K562 (cell line): ENCODE measurements at regions not wholly inside any gene's neighbourhood (a gene's known extent, or its start where the extent isn't known, plus 50 kb on each side); places are given as distances from the start of the nearest gene placed in this dataset.

Experiments
- ATAC-seq: fragments of 200-7000 bp; cut with Tn5 transposase; 3 replicates; pipeline ENCODE4 v1.9.1; 2020; ENCODE audit warnings: moderate library complexity
- BruUV-seq: library from RNA; stranded (reverse); fragments of 400-500 nt; replicated peaks from 2 replicates; lab custom pipeline; 2021; lab: Mats Ljungman, UMichigan
- CTCF ChIA-PET: fragments of 300-600 bp; formaldehyde crosslinking; extraction: SDS; loops from one replicate; lab custom pipeline; 2021; ENCODE audit warnings: low intra/inter-chr PET ratio; lab: Yijun Ruan, JAX
- POLR2A ChIA-PET: fragments of 300-600, 350-650 bp; sonication (Branson Sonifier 250); formaldehyde crosslinking; extraction: SDS; loops from one replicate; lab custom pipeline; 2021; ENCODE audit warnings: antibody characterized with exemption, inconsistent platforms; lab: Yijun Ruan, JAX
- DNase-seq, 4 experiments: peaks; one replicate each; pipeline versions ENCODE4 v3.0.0 to v3.0.0-alpha.2; 2011 to 2018; ENCODE audit warnings: low spot score in 3 of 4, mixed read lengths in 3 of 4; ENCODE audit errors: extremely low read depth in 1 of 4
- FAIRE-seq: peaks from 2 replicates; lab custom pipeline; 2011; peaks lifted over from hg19 to GRCh38; lab: Jason Lieb, UNC
- H2AFZ ChIP-seq: 2 replicates; pipeline ENCODE4 v1.6.0; 2011; ENCODE audit warnings: low read depth, low read length, control low read depth, inconsistent platforms
- H3K27ac ChIP-seq: fragments of 200-600 bp; 3 replicates; pipeline ENCODE4 v1.8.0; 2011; ENCODE audit warnings: low read depth, mild to moderate bottlenecking, control low read depth, inconsistent platforms, low read length, moderate library complexity, mixed read lengths; ENCODE audit errors: extremely low read depth
- H3K27me3 ChIP-seq, 2 experiments: fragments of 300-600 bp in 1 of 2; 2 replicates in 1 of 2; 3 replicates in 1 of 2; pipeline versions ENCODE4 v1.6.0 to v1.8.0; 2011; ENCODE audit warnings: inconsistent platforms in 2 of 2, low read length in 2 of 2, mild to moderate bottlenecking in 1 of 2, mixed read lengths in 1 of 2, moderate library complexity in 1 of 2; ENCODE audit not compliant: control insufficient read depth in 2 of 2, insufficient read depth in 2 of 2
- H3K36me3 ChIP-seq: fragments of 300-600 bp; 3 replicates; pipeline ENCODE4 v1.8.0; 2011; ENCODE audit warnings: mild to moderate bottlenecking, low read length, inconsistent platforms; ENCODE audit not compliant: control insufficient read depth, insufficient read depth
- H3K4me1 ChIP-seq, 2 experiments: fragments of 200-600 bp in 1 of 2; replicated peaks in 1 of 2; 2 replicates in 1 of 2; 3 replicates in 1 of 2; pipeline versions ENCODE4 v1.5.1 to v1.8.0; 2011; ENCODE audit warnings: inconsistent platforms in 2 of 2, low read length in 2 of 2, mild to moderate bottlenecking in 1 of 2, mixed read lengths in 1 of 2, moderate library complexity in 1 of 2; ENCODE audit not compliant: control insufficient read depth in 2 of 2, insufficient read depth in 2 of 2
- H3K4me2 ChIP-seq: 2 replicates; pipeline ENCODE4 v1.6.1; 2011; ENCODE audit warnings: low read length, control low read depth, inconsistent platforms, mixed read lengths; ENCODE audit not compliant: insufficient read depth
- H3K4me3 ChIP-seq: fragments of 200-600 bp; sonication (generic), shearing (Covaris generic); 2 replicates; pipeline ENCODE4 v1.5.1; 2016; ENCODE audit warnings: control low read depth, inconsistent platforms
- H3K79me2 ChIP-seq: fragments of 200-600 bp; 3 replicates; pipeline ENCODE4 v1.8.0; 2011; ENCODE audit warnings: low read length, inconsistent platforms; ENCODE audit not compliant: control insufficient read depth, insufficient read depth
- H3K9ac ChIP-seq, 2 experiments: 2 replicates each; pipeline versions ENCODE4 v1.6.0 to v1.6.1; 2011; ENCODE audit warnings: low read depth in 2 of 2, low read length in 2 of 2, control low read depth in 1 of 2, inconsistent platforms in 1 of 2, mild to moderate bottlenecking in 1 of 2, mixed read lengths in 1 of 2; ENCODE audit not compliant: insufficient read depth in 1 of 2
- H3K9me1 ChIP-seq: one replicate; pipeline ENCODE4 v1.6.0; 2011; ENCODE audit warnings: inconsistent platforms, mild to moderate bottlenecking, low read length, moderate library complexity; ENCODE audit not compliant: control insufficient read depth, insufficient read depth
- H3K9me3 ChIP-seq: replicated peaks from 2 replicates; pipeline ENCODE4 v1.5.1; 2011; ENCODE audit warnings: low read depth, low read length, inconsistent platforms; ENCODE audit not compliant: control insufficient read depth, insufficient read depth
- H4K20me1 ChIP-seq: replicated peaks from 2 replicates; pipeline ENCODE4 v1.6.1; 2011; ENCODE audit warnings: low read length, inconsistent platforms, mixed read lengths; ENCODE audit not compliant: control insufficient read depth, insufficient read depth
- CREB3L1 ChIP-seq: fragments of 450-650 bp; IDR thresholded peaks from 2 replicates; pipeline ENCODE4 v1.6.1; 2014; ENCODE audit warnings: low read depth, mild to moderate bottlenecking, moderate library complexity, borderline replicate concordance
- DACH1 ChIP-seq: fragments of 450-650 bp; IDR thresholded peaks from 2 replicates; pipeline ENCODE4 v1.6.1; 2018; ENCODE audit not compliant: partially characterized antibody
- DDX20 ChIP-seq: fragments of 450-650 bp; IDR thresholded peaks from 2 replicates; pipeline ENCODE4 v1.6.1; 2016; ENCODE audit warnings: missing genetic modification characterization, low read depth, mild to moderate bottlenecking, missing compliant biosample characterization, moderate library complexity
- EGR1 ChIP-seq: fragments of 450-650 bp; conservative IDR thresholded peaks from 2 replicates; pipeline ENCODE4 v1.6.1; 2017; ENCODE audit warnings: mild to moderate bottlenecking
- KDM1A ChIP-seq, 2 experiments: fragments of 450-650 bp; IDR thresholded peaks; 2 replicates each; pipeline ENCODE4 v1.6.1; 2016; ENCODE audit warnings: mild to moderate bottlenecking in 2 of 2
- MTA1 ChIP-seq: fragments of 450-650 bp; IDR thresholded peaks from 2 replicates; pipeline ENCODE4 v1.6.1; 2017; ENCODE audit warnings: borderline replicate concordance
- PYGO2 ChIP-seq: fragments of 450-650 bp; IDR thresholded peaks from 2 replicates; pipeline ENCODE4 v1.6.1; 2016; ENCODE audit warnings: mild to moderate bottlenecking, missing genetic modification characterization, moderate library complexity, missing compliant biosample characterization
- SRSF7 ChIP-seq: fragments of 200-400 bp; formaldehyde crosslinking; optimal IDR thresholded peaks from 2 replicates; pipeline ENCODE3; 2017; ENCODE audit warnings: mild to moderate bottlenecking, low read depth, low read length
- ZNF41 ChIP-seq: fragments of 250-450 bp; sonication (Bioruptor Pico); conservative IDR thresholded peaks from 2 replicates; pipeline ENCODE4 v1.4.0; 2020; ENCODE audit warnings: mild to moderate bottlenecking
- ZNF518B ChIP-seq: fragments of 250-450 bp; sonication (Bioruptor Pico); IDR thresholded peaks from 2 replicates; pipeline ENCODE4 v1.5.0; 2021; ENCODE audit warnings: mild to moderate bottlenecking, moderate library complexity
- ZNF668 ChIP-seq: fragments of 250-450 bp; sonication (Bioruptor Pico); IDR thresholded peaks from 2 replicates; pipeline ENCODE4 v1.8.0; 2022; ENCODE audit warnings: mild to moderate bottlenecking, inconsistent platforms
- WGBS: fragments of 100-300 bp; shearing (Covaris generic); methylation state at CpG from one replicate; pipeline ENCODE4 v1.1.6; 2016; ENCODE audit warnings: low coverage, mixed read lengths; ENCODE audit not compliant: insufficient coverage; ENCODE audit errors: missing lambda C conversion rate; 5-methylcytosine and 5-hydroxymethylcytosine counted together
- in situ Hi-C: fragments of 300-500 bp; cut with MboI; formaldehyde crosslinking; loops from 4 replicates; pipeline ENCODE4 v1.15.0; 2018; ENCODE audit warnings: inconsistent platforms, mixed read lengths
- intact Hi-C: fragments of 100-400 bp; cut with micrococcal nuclease; formaldehyde crosslinking; loops from 2 replicates; pipeline ENCODE4 v1.14.2; 2022

- Histone ChIP-seq H3K4me2 (no peak overlapping the region), H3K4me3 (no peak overlapping the region), H3K9me3 (no peaks in the 10 kb centered on the region), H3K27me3 (peaks cover 6 to 69% of the 10 kb centered on the region in 2 experiments), H3K27ac (no peak overlapping the region), H3K36me3 (no peaks in the 10 kb centered on the region)
- peak in 3 of 4 experiments; percentile 11 to 22 (median 13) for DNase-seq
- CTCF ChIA-PET: no interaction called here
- in situ Hi-C loops: no loop called here
- POLR2A ChIA-PET: no interaction called here
- TF ChIP-seq PYGO2 (tag) (no peak), EGR1 (peak; percentile 45; the same call in 1 of the 2 replicates)
- TF ChIP-seq, all 486 proteins: peak for 1
- intact Hi-C loops: no loop called here
- no peak for ATAC-seq
- Histone ChIP-seq H3K79me2 (no peaks in the 10 kb centered on the region), H3K9me1 (no peaks in the 10 kb centered on the region), H4K20me1 (no peaks in the 10 kb centered on the region), H3K4me1 (no peaks in the 10 kb centered on the region), H3K9ac (no peak overlapping the region), H2AFZ (no peak overlapping the region)
- no TSS peak for BruUV-seq
- no peak for FAIRE-seq
- 0% methylated on average over 17 of the region's 25 CpGs for WGBS
Observed at GRCh38 chr22:47296405-47297260, 534.2 kb downstream of the TBC1D22A start.

- H4K20me1 ChIP-seq: no peaks in the 10 kb centered on the region; the same call in 1 of the 2 replicates
- H3K4me2 ChIP-seq: no peak overlapping the region
- H3K36me3 ChIP-seq: no peaks in the 10 kb centered on the region
- no peaks in the 10 kb centered on the region for H3K9me1 ChIP-seq
- no peak overlapping the region for H2AFZ ChIP-seq
- no peak overlapping the region for H3K9ac ChIP-seq
- 0% methylated on average over 10 of the region's 10 CpGs for WGBS
- intact Hi-C loops: no loop called here
- ATAC-seq: no peak
- FAIRE-seq: no peak
- no peaks in the 10 kb centered on the region for H3K79me2 ChIP-seq
- no TSS peak for BruUV-seq
- peaks cover 6 to 73% of the 10 kb centered on the region in 2 experiments for H3K27me3 ChIP-seq
- H3K4me3 ChIP-seq: no peak overlapping the region
- no peak overlapping the region for H3K27ac ChIP-seq
- H3K9me3 ChIP-seq: no peaks in the 10 kb centered on the region
- POLR2A ChIA-PET: no interaction called here
- H3K4me1 ChIP-seq: no peaks in the 10 kb centered on the region
- CTCF ChIA-PET: no interaction called here
- in situ Hi-C loops: no loop called here
- DNase-seq: no peak
- TF ChIP-seq MTA1: no peak
- no peak for TF ChIP-seq SRSF7
- no peak for TF ChIP-seq DACH1
- TF ChIP-seq ZNF518B (CRISPR knock-in tag): no peak
- TF ChIP-seq CREB3L1: no peak
- TF ChIP-seq ZNF668 (CRISPR knock-in tag): no peak
- no peak for TF ChIP-seq KDM1A (IDR thresholded peaks at IDR 0.05)
- TF ChIP-seq ZNF41: no peak
- no peak for TF ChIP-seq DDX20 (tag)
Observed at GRCh38 chr22:47295982-47296381, 533.5 kb downstream of the TBC1D22A start.
